GM12878 (cell line): ENCODE measurements at regions not wholly inside any gene's neighbourhood (a gene's known extent, or its start where the extent isn't known, plus 50 kb on each side); places are given as distances from the start of the nearest gene placed in this dataset.

Experiments
- ATF7 ChIP-seq: fragments of 450-650 bp; IDR thresholded peaks from 2 replicates; pipeline ENCODE4 v1.6.1; 2016; ENCODE audit warnings: low read depth, mild to moderate bottlenecking
- CEBPB ChIP-seq, 2 experiments: fragments of 150-350 bp in 1 of 2; IDR thresholded peaks; 2 replicates each; pipeline ENCODE4 v1.6.1; 2012 to 2014; ENCODE audit warnings: low read depth in 2 of 2, low read length in 2 of 2, borderline replicate concordance in 1 of 2, inconsistent platforms in 1 of 2
- NFIC ChIP-seq: IDR thresholded peaks from 2 replicates; pipeline ENCODE4 v1.6.1; 2012; ENCODE audit warnings: low read depth, mild to moderate bottlenecking, inconsistent platforms, low read length, moderate library complexity
- POLR2A ChIP-seq: IDR thresholded peaks from 2 replicates; pipeline ENCODE4 v1.6.1; 2011; ENCODE audit warnings: low read depth, mild to moderate bottlenecking, low read length
- SREBF1 ChIP-seq: IDR thresholded peaks from 2 replicates; pipeline ENCODE4 v1.6.1; 2012; ENCODE audit warnings: mild to moderate bottlenecking, low read length
- TARDBP ChIP-seq: IDR thresholded peaks from 2 replicates; pipeline ENCODE4 v1.6.1; 2016; ENCODE audit warnings: borderline replicate concordance
- TF ChIP-seq, protein P1 (sequence below): fragments of 450-650 bp; IDR thresholded peaks from 2 replicates; pipeline ENCODE4 v1.6.1; 2016; ENCODE audit warnings: mild to moderate bottlenecking, moderate library complexity, borderline replicate concordance
- TF ChIP-seq, protein P2 (sequence below): fragments of 450-650 bp; IDR thresholded peaks from 2 replicates; pipeline ENCODE4 v1.6.1; 2014; ENCODE audit warnings: mild to moderate bottlenecking

DNA sequence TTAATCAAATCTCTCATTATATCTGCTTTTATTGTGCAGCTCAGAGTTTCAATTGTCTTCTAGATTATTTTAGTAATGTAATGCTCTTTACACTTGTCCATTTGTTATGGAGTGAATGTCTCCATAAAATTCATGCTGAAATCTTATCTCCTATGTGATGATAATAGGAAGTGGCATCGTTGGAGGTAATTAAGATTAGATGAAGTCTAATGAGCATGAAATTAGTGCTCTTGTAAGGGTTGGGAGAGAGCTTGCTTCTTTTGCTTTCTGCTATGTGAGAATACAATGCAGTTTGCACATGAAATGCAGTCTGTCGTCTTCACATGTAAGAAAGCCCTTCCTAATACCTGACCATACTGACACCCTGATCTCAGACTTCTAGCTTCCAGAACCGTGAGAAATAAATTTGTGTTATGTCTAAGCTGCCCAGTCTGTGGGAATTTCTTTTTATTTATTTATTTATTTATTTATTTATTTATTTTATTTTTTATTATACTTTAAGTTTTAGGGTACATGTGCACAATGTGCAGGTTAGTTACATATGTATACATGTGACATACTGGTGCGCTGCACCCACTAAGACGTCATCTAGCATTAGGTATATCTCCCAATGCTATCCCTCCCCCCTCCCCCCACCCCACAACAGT is 1399.2 kb upstream of the CDH6 start:
- no peak for TF ChIP-seq ATF7
- TF ChIP-seq POLR2A = no peak
- TF ChIP-seq NFIC = no peak
- TF ChIP-seq SREBF1 = no peak
- no peak for TF ChIP-seq TARDBP
- TF ChIP-seq, protein P1, sequence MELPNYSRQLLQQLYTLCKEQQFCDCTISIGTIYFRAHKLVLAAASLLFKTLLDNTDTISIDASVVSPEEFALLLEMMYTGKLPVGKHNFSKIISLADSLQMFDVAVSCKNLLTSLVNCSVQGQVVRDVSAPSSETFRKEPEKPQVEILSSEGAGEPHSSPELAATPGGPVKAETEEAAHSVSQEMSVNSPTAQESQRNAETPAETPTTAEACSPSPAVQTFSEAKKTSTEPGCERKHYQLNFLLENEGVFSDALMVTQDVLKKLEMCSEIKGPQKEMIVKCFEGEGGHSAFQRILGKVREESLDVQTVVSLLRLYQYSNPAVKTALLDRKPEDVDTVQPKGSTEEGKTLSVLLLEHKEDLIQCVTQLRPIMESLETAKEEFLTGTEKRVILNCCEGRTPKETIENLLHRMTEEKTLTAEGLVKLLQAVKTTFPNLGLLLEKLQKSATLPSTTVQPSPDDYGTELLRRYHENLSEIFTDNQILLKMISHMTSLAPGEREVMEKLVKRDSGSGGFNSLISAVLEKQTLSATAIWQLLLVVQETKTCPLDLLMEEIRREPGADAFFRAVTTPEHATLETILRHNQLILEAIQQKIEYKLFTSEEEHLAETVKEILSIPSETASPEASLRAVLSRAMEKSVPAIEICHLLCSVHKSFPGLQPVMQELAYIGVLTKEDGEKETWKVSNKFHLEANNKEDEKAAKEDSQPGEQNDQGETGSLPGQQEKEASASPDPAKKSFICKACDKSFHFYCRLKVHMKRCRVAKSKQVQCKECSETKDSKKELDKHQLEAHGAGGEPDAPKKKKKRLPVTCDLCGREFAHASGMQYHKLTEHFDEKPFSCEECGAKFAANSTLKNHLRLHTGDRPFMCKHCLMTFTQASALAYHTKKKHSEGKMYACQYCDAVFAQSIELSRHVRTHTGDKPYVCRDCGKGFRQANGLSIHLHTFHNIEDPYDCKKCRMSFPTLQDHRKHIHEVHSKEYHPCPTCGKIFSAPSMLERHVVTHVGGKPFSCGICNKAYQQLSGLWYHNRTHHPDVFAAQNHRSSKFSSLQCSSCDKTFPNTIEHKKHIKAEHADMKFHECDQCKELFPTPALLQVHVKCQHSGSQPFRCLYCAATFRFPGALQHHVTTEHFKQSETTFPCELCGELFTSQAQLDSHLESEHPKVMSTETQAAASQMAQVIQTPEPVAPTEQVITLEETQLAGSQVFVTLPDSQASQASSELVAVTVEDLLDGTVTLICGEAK = no peak
- TF ChIP-seq, protein P2, sequence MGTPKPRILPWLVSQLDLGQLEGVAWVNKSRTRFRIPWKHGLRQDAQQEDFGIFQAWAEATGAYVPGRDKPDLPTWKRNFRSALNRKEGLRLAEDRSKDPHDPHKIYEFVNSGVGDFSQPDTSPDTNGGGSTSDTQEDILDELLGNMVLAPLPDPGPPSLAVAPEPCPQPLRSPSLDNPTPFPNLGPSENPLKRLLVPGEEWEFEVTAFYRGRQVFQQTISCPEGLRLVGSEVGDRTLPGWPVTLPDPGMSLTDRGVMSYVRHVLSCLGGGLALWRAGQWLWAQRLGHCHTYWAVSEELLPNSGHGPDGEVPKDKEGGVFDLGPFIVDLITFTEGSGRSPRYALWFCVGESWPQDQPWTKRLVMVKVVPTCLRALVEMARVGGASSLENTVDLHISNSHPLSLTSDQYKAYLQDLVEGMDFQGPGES = no peak
- TF ChIP-seq CEBPB (IDR thresholded peaks at IDR 0.05; ENCODE audit: borderline replicate concordance in 1 of 2, low read depth in 2 of 2, low read length in 2 of 2) = no peak
